AML-193 (cell line): ENCODE measurements at regions not wholly inside any gene's neighbourhood (a gene's known extent, or its start where the extent isn't known, plus 50 kb on each side); places are given as distances from the start of the nearest gene placed in this dataset.

Experiments used
- DNase-seq, 2 experiments: peaks; one replicate each; lab custom pipeline; 2025; lab: John Stamatoyannopoulos, UW

DNA sequence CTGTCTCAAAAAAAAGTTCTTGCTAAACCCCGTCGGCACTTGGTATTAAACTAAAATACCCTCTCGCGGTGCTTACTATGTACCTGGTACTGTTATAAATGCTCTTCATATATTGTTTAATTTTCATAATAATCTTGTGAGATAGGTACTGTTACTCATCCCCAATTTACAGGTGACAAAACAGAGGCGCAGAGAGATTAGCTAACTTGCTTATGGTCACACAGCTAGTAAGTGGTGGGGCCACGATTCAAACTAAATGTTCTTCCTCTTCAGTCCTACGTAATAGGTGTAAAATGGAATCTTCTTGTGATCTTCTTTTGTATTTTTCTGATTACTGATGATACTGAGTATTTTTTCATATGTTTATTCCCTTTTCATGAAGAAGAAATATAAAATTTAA, 51.3 kb downstream of the TET3 start:
- no peak for DNase-seq

DNA sequence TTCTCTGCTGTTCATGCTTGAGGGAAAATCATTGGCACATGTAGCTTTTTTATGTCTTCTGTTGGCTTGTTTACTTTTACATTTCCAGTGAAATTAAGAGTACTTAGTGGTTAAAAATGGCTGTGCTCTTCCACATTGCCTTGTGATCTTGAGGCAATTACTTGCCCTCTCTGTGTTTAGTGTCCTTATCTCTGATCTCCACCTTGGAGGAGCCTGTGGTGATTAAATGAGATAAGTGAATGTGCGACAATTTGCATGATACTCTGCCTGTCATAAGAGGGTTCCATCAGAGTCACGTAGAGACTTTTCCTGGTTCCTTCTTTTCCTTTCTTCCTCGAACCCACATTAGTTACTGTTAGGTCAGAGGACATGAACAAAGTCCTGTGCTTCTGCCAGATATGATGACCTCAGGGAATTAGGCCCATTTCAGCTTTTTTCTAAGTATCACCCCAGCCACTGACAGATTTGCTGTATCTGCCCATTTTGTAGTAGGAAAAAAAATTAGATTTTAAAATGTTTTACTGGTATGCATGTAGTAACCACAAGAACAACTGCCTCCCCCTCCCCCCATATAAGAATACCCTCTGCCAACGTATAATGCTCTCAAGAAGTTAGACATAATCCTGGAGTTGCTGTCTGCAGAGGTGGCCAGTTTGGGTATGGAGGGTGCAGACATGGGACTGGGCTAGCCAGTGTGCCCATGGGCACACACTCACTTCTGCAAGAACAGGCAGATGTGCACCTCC, 51.9 kb downstream of the TET3 start:
- no peak for DNase-seq

DNA sequence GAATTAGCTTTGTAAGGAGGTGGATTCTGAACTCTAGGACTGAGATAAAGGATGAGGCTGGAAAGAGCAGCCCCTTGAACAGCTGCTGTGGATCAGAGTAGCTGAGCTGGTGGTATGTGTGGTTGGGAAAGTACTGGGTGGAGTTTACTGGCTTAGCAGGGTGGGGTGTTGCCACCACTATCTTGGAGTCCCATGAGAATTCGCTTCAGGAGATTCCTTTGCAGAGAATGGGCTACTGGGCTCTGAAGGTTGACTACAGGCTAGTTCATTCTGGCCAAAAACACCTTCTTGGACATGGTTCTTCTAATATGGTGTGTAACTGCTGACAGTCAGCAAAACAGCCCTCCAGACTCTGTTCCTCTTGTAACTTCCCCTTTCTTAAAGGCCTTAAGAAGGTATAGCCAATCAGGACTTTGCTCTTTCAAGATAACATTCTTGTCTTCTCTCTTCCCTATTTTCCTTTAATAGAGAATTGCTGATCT, 52.7 kb downstream of the TET3 start:
- peak; percentile 91 to 96 for DNase-seq

DNA sequence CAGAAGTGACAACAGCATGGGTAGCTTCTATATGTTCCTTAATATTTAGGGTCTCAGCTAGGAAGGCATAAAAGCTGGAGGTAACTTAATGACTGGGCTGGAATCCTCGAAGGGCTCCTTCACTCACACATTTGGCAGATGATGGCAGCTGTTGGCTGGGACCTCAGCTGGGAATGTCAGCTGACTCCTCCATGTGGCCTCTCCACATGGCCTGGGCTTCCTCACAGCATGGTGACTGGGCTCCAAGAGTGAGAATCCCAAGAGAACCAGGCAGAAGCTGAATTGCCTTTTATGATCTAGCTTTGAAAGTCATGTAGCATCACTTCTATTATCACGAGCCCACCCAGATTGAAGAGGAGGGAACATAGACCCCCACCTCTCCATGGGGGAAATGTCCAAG, 54.9 kb downstream of the TET3 start:
- no peak for DNase-seq

DNA sequence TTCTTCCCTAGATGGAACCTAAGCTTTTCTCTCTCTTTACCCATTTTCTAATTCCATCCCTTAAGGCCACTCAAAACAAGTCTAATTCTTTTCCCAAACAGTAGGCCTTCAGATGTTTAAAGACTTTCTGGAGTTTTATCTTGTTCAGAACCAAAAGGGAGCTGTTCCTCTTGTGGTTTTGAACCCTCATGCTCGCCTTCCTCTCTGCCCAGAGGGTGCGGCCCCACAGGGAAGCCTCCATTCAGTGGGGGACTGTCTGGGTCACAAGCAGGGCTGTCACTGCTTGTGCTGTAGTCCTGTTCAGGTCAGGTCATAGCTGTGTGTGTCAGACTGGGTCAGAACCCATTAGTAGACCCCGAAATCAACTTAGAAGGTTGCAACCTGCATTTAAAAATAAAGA, 56.5 kb downstream of the TET3 start:
- no peak for DNase-seq

DNA sequence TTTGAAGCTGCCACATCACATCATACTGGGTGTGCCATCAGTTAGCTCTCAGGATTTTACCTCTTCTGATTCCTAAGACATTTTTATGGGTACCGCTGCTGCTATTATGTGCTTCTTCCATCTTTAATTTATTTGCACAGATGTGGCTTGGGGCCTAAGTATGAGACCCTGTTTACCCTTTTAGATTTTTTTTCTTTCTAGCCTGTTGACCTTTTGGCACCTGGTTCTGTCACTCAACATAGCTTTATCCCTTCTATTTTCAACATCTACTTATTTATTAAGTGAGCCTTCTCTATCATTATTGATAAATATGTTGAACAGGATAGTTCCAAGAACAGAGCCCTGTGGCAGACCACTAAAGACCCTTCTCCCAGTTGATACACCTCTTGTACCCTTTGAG, 57.0 kb downstream of the TET3 start:
- DNase-seq = no peak

DNA sequence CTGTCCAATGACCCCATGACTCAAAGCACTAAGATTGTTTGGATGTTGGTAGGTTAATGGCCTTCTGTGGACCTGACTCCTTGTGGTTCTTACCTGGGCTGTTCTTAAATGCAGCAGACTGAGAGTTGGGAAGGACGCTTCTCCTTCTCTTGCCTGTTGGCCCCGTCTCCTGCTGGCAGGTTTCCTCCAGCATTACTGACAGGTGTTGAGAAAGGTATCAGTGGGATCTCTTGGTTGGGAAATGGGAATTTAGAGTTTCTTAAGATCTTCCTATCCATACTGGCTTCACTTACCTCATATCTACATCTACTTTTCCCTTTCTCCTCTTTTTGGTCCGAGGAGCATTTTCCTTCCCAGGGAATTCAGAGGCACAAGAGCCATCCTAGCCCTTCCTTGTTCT, 57.9 kb downstream of the TET3 start:
- DNase-seq = no peak

DNA sequence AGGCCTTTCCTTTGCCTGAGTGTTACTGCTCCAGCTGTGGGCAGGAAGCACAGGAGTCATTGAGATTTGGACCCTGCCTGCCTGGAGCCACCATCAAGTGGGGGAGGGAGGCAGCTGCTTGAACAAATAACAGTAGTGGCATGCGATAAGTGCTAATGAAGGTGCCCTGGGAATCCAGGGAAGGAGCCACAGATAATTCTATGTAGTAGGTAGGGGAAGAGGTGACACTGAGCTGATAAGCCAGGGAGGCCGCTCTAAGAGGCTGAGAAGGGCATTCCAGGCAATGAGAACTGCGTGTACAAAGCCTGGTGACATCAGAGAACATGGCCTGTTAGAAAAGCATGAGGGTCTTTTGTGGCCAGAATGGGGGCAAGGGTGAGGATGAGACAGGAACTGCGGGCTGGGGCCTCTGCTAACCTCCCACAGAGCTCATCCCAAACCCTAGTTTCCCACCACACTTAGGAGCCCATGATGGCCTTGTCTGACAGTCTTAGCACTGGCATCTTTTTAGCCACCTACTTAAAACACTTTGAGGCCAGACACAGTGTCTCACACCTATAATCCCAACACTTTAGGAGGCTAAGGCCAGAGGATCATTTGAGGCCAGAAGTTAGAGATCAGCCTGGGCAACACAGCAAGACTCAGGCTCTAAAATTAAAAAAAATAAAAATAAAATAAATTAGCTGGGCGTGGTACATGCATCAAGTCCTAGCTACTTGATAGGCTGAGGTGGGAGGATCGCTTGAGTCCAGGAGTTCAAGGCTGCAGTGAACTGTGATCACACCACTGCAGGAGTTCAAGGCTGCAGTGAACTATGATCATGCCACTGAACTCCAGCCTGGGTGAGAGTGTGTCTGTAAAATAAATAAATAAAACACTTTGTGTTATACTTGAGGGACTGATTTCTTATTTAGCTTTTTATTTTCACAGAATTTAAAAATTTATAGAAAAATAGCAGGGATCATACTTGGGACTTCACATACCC, 58.9 kb downstream of the TET3 start:
- DNase-seq = no peak

DNA sequence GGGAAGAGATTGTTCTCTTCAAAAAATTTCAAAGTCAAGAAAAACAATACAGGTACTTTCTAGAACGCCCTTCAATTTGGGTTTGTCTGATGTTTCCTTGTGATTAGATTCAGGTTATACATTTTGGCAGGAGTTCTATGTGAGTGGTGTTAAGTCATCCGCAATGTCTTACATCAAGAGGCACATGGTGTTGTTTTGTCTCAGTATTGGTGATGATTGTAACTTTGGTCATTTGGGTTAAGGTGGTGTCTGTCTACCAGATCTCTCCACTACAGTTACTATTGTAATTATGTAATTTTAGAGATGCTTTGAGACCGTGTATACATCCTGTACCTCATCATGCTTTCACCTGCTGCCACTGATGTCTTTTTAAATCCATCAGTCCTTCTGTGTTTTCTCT, 60.3 kb downstream of the TET3 start:
- no peak for DNase-seq

DNA sequence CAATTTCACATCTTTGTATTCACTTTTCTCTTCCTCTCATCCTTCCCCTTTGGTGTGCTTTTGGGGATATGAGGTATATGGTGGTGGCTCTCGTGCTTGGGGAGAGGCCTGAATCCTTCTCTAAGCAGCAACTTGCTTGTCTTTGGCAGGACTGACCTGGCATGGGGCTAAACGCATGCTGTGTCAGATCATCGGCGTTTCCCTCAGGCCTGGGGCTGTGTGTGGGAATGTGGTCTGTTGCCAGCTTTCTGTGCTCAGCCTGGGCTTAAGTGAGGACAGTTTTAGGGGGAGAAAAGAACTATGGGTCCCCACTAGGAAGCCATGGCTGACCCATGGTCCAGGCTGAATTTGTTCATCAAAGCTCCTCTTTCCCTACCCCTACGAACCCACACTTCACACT, 60.7 kb downstream of the TET3 start:
- no peak for DNase-seq

DNA sequence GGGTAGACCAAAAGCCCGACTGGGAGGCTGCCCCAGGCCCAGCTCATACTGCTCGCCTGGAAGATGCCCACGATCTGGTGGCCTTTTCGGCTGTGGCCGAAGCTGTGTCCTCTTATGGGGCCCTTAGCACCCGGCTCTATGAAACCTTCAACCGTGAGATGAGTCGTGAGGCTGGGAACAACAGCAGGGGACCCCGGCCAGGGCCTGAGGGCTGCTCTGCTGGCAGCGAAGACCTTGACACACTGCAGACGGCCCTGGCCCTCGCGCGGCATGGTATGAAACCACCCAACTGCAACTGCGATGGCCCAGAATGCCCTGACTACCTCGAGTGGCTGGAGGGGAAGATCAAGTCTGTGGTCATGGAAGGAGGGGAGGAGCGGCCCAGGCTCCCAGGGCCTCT, 61.7 kb downstream of the TET3 start:
- no peak for DNase-seq

DNA sequence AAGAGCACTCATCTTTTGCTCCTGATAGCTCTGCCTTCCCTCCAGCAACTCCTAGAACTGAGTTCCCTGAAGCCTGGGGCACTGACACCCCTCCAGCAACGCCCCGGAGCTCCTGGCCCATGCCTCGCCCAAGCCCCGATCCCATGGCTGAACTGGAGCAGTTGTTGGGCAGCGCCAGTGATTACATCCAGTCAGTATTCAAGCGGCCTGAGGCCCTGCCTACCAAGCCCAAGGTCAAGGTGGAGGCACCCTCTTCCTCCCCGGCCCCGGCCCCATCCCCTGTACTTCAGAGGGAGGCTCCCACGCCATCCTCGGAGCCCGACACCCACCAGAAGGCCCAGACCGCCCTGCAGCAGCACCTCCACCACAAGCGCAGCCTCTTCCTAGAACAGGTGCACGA, 62.4 kb downstream of the TET3 start:
- DNase-seq = no peak

DNA sequence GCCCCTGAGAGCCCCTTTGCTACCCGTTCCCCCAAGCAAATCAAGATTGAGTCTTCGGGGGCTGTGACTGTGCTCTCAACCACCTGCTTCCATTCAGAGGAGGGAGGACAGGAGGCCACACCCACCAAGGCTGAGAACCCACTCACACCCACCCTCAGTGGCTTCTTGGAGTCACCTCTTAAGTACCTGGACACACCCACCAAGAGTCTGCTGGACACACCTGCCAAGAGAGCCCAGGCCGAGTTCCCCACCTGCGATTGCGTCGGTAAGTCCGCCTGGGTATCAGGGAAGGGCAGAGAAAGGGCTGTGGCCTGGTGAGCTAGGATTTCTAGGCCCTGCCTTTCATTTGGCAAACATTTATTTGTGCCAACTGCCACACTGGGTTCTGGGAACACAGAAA, 63.4 kb downstream of the TET3 start:
- DNase-seq = no peak

DNA sequence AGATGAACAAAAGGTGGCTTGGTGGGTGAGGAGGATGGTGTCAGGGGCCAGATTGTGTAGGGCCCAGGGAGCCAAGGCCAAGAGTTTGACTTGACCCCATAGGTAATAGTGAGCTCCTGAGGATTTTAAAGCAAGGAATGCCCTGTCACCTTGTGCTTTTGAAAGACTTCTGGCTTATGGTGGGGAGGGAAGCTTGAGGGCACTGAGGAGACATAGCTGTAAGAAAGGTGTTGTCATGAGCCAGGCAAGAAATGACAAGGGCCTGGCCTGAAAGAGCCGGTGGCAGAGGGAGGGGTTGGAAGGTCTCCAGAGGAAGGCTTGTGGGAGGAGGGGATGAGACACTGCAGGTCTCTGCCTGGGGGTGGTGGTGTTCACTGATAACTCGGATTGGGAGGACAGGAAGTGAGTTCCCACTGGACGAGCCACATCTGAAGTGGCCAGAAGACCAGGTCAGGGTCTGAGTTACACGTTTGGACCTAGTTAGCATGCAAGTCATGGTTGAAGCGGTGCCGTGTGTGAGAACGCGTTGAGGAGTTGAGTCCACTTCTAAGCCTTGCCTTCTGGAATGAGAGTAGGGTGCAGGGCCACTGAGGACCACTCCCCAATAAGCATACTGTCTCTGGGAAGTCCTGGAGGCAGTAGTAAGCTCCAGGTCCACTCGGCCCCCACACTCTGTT, 64.3 kb downstream of the TET3 start:
- DNase-seq = no peak

DNA sequence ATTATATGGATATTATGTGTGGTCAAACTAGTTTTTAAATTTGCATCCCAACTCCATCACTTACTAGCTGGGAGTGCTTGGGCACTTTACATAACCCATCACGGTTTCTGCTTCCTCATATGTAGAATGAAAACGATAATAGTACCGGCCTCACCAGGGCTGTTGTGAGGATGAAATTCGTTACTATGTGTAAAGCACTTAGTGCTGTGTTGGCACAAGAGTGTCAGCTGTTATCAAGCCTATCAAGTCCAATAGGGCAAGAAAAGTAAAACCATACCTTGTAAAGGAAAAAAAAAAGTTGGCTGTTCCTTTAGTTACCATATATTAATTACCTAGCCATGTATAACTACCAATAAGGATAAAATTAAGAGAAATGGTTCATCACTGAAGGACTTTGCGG, 65.4 kb downstream of the TET3 start:
- no peak for DNase-seq

DNA sequence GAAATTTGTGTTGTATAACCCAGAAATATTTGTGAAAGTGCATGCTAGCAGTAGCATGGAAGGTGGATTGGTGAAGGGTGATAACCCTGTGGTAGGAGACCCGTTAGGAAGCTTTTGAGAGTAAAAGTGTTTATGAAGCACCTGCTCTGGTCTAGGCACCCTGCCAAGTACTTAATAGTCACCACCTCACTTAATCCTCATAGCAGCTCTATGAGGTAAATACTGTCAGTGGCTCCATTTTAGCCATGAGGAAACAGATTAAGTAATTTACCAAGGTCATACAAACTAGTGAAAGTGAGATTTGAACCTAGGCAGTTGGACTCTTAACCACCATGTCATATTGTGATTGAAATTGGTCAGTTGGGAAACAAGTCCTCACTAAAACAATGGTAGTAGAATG, 66.8 kb downstream of the TET3 start:
- no peak for DNase-seq

DNA sequence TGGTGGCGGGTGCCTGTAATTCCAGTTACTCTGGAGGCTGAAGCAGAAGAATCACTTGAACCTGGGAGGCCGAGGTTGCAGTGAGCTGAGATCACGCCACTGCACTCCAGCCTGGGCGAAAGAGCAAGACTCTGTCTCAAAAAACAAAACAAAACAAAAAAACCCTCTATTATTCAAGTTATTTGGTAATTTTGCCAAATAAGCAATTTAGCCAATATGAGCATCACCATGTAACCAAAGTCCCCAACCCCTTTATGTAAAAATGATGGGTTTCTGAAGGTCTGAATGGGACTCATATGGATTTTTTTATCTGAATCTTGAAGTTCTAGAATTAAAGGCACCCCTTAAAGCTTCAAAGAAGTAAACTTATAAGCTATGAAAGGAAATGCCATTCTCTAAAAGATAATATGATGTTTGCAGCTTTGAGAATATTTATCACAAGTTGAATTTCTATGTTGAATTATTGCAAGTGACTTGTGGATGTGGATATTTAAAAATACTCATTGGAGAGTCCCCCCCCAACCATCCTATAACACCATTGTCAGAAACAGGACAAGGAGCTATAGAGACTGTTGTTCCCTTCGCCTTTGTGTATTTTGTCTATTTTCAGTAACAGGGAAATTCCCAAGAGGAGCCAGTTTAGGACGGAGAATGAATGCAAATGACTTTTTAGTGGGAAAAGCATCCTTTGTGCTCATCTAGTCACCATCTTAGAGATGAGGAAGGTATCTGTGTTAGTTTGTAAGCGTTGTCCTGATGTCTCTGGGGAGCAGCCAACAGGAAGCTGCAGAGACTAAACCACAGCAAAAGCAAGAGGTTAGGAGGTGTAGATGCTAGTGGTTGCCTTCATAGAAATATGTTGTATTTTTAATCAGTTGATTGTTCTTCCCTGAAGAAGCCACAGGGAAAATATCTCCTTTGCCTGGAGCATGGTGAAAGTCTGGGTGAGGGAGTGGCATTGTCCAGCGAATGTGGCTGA, 68.3 kb downstream of the TET3 start:
- no peak for DNase-seq

DNA sequence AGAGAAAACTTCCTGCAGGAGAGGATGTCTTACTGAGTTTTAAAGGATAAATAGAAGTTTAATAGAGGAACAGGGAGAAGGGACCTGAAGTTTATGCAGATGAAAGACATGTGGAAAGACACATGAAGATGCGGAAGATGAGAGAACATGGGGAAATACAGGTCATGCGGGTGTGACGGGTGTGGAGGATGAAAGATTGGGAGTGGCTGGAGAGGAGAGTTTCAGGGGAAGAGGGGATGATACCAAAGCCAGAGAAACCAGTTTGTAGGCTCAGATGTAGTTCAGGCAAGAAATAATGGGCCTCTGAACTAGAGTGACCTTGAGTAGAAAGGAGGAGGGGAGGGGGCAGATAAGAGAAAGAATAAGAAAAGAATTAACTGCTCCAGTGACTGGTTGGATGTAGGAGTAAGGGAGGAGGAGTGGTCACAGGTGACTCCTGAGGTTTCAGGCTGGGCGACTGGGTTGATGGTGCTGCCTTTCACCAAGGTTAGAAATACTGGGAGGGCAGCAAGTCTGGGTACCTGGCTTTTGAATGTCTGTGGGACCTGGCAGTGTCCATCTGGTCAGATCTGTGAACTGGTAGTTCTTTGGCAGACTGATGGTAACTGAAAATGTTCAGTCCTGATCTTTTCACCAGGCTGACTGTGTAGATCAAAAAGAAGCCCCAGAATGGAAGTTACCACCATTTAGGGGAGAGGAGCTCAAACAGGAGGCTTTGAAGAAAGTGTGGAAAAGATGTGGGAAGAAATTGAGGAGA, 69.4 kb downstream of the TET3 start:
- no peak for DNase-seq

DNA sequence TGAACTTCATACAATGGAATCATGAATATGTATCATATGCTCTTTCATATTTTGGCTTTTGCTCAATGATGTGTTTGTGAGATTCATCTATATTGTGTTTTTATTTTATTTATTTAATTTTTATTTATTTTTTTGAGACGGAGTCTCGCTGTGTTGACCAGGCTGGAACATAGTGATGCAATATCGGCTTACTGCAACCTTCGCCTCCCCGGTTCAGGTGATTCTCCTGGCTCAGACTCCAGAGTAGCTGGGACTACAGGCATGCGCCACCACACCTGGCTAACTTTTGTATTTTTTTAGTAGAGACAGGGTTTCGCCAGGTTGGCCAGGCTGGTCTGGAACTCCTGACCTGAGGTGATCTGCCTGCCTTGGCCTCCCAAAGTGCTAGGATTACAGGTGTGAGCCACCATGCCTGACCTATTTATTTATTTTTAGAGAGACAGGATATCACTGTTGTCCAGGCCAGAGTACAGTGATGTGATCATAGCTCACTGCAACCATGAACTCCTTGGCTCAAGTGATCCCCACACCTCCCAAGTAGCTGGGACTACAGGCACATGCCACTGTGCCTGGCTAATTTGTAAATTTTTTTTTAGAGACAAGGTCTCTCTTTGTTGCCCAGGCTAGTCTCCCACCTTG, 74.5 kb downstream of the TET3 start:
- DNase-seq = no peak

DNA sequence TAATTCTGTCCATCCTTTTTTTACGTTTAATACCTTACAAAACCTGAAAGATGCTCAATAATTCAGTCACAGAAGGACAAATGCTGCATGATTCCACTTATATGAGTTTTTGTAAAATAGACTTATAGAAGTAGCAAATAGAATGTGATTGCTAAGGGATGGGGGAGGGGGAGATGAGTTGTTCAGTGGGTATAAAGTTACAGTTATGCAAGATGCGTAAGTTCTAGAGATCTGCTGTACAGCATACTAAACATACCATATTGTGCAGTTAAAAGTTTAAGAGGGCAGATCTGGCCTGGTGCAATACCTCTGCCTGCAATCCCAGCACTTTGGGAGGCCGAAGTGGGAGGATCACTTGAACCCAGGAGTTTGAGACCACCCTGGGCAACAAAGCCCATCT, 78.8 kb downstream of the TET3 start:
- no peak for DNase-seq
